IMR-90 (cell line): ENCODE measurements at regions not wholly inside any gene's neighbourhood (a gene's known extent, or its start where the extent isn't known, plus 50 kb on each side); places are given as distances from the start of the nearest gene placed in this dataset.

Source experiments
- ATAC-seq: fragments of 200-7000 bp; cut with Tn5 transposase; 2 replicates; pipeline ENCODE4 v1.9.1; 2020; ENCODE audit warnings: low read depth, mild to moderate bottlenecking, moderate library complexity
- BruUV-seq: library from RNA; stranded (reverse); fragments of 400-500 nt; replicated peaks from 2 replicates; lab custom pipeline; 2021; lab: Mats Ljungman, UMichigan
- CTCF ChIA-PET: fragments of 300-600 bp; formaldehyde crosslinking; extraction: SDS; loops from one replicate; lab custom pipeline; 2021; ENCODE audit warnings: antibody characterized with exemption; lab: Yijun Ruan, JAX
- POLR2A ChIA-PET: fragments of 300-600 bp; sonication (Branson Sonifier 250); formaldehyde crosslinking; loops from one replicate; lab custom pipeline; 2022; ENCODE audit warnings: antibody characterized with exemption; ENCODE audit not compliant: unreplicated experiment; lab: Charles Lee
- DNase-seq: peaks from one replicate; pipeline ENCODE4 v3.0.0; 2013
- H2AFZ ChIP-seq: replicated peaks from 2 replicates; pipeline ENCODE3; 2013; ENCODE audit warnings: low read length, mild to moderate bottlenecking; ENCODE audit not compliant: poor library complexity
- H2AK5ac ChIP-seq: 2 replicates; pipeline ENCODE4 v1.6.1; 2013; ENCODE audit warnings: low read depth, low read length, inconsistent platforms
- H2AK9ac ChIP-seq: replicated peaks from 2 replicates; pipeline ENCODE3; 2013; ENCODE audit warnings: mild to moderate bottlenecking, low read depth, low read length, moderate library complexity; ENCODE audit not compliant: poor library complexity
- H2BK120ac ChIP-seq: 2 replicates; pipeline ENCODE4 v1.6.1; 2013; ENCODE audit warnings: low read depth, low read length, inconsistent platforms
- H2BK15ac ChIP-seq: 3 replicates; pipeline ENCODE4 v1.6.1; 2013; ENCODE audit warnings: low read depth, low read length, inconsistent platforms
- H2BK20ac ChIP-seq: 2 replicates; pipeline ENCODE4 v1.6.1; 2013; ENCODE audit warnings: low read depth, mild to moderate bottlenecking, inconsistent platforms, low read length, moderate library complexity
- H2BK5ac ChIP-seq: 2 replicates; pipeline ENCODE4 v1.6.1; 2013; ENCODE audit warnings: mild to moderate bottlenecking, low read depth, low read length, inconsistent platforms; ENCODE audit not compliant: poor library complexity, severe bottlenecking
- H3K14ac ChIP-seq: replicated peaks from 2 replicates; pipeline ENCODE4 v1.6.1; 2013; ENCODE audit warnings: low read depth, low read length, inconsistent platforms
- H3K18ac ChIP-seq: 2 replicates; pipeline ENCODE4 v1.6.1; 2013; ENCODE audit warnings: low read depth, low read length, control low read depth
- H3K23ac ChIP-seq: 2 replicates; pipeline ENCODE4 v1.6.1; 2013; ENCODE audit warnings: low read depth, low read length, inconsistent platforms
- H3K27ac ChIP-seq: 2 replicates; pipeline ENCODE4 v1.5.1; 2013; ENCODE audit warnings: mild to moderate bottlenecking, control low read depth, low read length; ENCODE audit not compliant: insufficient read depth
- H3K27me3 ChIP-seq: 2 replicates; pipeline ENCODE4 v1.6.1; 2013; ENCODE audit warnings: low read length; ENCODE audit not compliant: control insufficient read depth, insufficient read depth
- H3K36me3 ChIP-seq: 2 replicates; pipeline ENCODE4 v1.6.1; 2013; ENCODE audit warnings: low read length, mixed read lengths; ENCODE audit not compliant: control insufficient read depth, insufficient read depth
- H3K4ac ChIP-seq: 2 replicates; pipeline ENCODE4 v1.6.1; 2013; ENCODE audit warnings: low read depth, low read length, inconsistent platforms
- H3K4me1 ChIP-seq: 2 replicates; pipeline ENCODE4 v1.6.1; 2013; ENCODE audit warnings: low read length, mixed read lengths; ENCODE audit not compliant: control insufficient read depth, insufficient read depth
- H3K4me2 ChIP-seq: 2 replicates; pipeline ENCODE4 v1.6.1; 2013; ENCODE audit warnings: low read depth, mild to moderate bottlenecking, control low read depth, low read length, moderate library complexity
- H3K4me3 ChIP-seq: 2 replicates; pipeline ENCODE4 v1.5.1; 2013; ENCODE audit warnings: low read depth, mild to moderate bottlenecking, control low read depth, low read length, moderate library complexity; ENCODE audit not compliant: insufficient read depth
- H3K56ac ChIP-seq: 2 replicates; pipeline ENCODE4 v1.6.1; 2013; ENCODE audit warnings: low read length, inconsistent platforms; ENCODE audit not compliant: insufficient read depth; ENCODE audit errors: extremely low read depth
- H3K79me1 ChIP-seq, 2 experiments: 2 replicates each; pipeline ENCODE4 v1.6.1; 2013; ENCODE audit warnings: low read length in 2 of 2, inconsistent platforms in 1 of 2, low read depth in 1 of 2
- H3K9ac ChIP-seq: 2 replicates; pipeline ENCODE4 v1.6.1; 2013; ENCODE audit warnings: low read depth, low read length, control low read depth
- H3K9me1 ChIP-seq: 2 replicates; pipeline ENCODE4 v1.6.1; 2013; ENCODE audit warnings: low read length, inconsistent platforms; ENCODE audit not compliant: insufficient read depth
- H3K9me3 ChIP-seq: 2 replicates; pipeline ENCODE4 v1.6.1; 2013; ENCODE audit warnings: low read length; ENCODE audit not compliant: control insufficient read depth, insufficient read depth
- H4K20me1 ChIP-seq: 2 replicates; pipeline ENCODE4 v1.6.1; 2013; ENCODE audit warnings: low read length, inconsistent platforms; ENCODE audit not compliant: insufficient read depth
- H4K5ac ChIP-seq: 2 replicates; pipeline ENCODE4 v1.6.1; 2013; ENCODE audit warnings: mild to moderate bottlenecking, low read depth, low read length, control low read depth
- H4K8ac ChIP-seq, 2 experiments: 2 replicates each; pipeline ENCODE4 v1.6.1; 2013; ENCODE audit warnings: low read depth in 2 of 2, low read length in 2 of 2, control low read depth in 1 of 2, inconsistent platforms in 1 of 2
- H4K91ac ChIP-seq: 2 replicates; pipeline ENCODE4 v1.6.1; 2013; ENCODE audit warnings: low read depth, low read length, inconsistent platforms; ENCODE audit not compliant: insufficient read depth
- BHLHE40 ChIP-seq: fragments of 150-350 bp; IDR thresholded peaks from 2 replicates; pipeline ENCODE4 v1.6.1; 2016; ENCODE audit warnings: mild to moderate bottlenecking, low read depth, low read length
- CEBPB ChIP-seq: IDR thresholded peaks from 2 replicates; pipeline ENCODE4 v1.6.1; 2012; ENCODE audit warnings: low read depth, low read length, improper control_type of control experiment
- CHD1 ChIP-seq: IDR thresholded peaks from 2 replicates; pipeline ENCODE4 v1.6.1; 2012; ENCODE audit warnings: low read depth, low read length, improper control_type of control experiment
- FOS ChIP-seq: fragments of 150-350 bp; IDR thresholded peaks from 2 replicates; pipeline ENCODE4 v1.6.1; 2016; ENCODE audit warnings: low read depth, low read length
- MXI1 ChIP-seq: IDR thresholded peaks from 2 replicates; pipeline ENCODE4 v1.6.1; 2012; ENCODE audit warnings: low read depth, mild to moderate bottlenecking, low read length, moderate library complexity, borderline replicate concordance
- RCOR1 ChIP-seq: IDR thresholded peaks from 2 replicates; pipeline ENCODE4 v1.6.1; 2012; ENCODE audit warnings: mild to moderate bottlenecking, low read length, improper control_type of control experiment; ENCODE audit not compliant: insufficient replicate concordance
- WGBS, 2 experiments: methylation state at CpG; one replicate each; pipeline versions ENCODE4 v1.1.5 to v1.1.7; 2013; ENCODE audit warnings: missing lambda C conversion rate in 2 of 2; ENCODE audit not compliant: insufficient read length in 1 of 2; ENCODE audit errors: extremely low coverage in 2 of 2; 5-methylcytosine and 5-hydroxymethylcytosine counted together
- dilution Hi-C: fragments of 300-500 bp; cut with HindIII; formaldehyde crosslinking; loops from one replicate; pipeline ENCODE4 v1.14.3; 2018; ENCODE audit warnings: low sequenced_read_pairs; ENCODE audit not compliant: unreplicated experiment
- in situ Hi-C: fragments of 300-500 bp; cut with MboI; formaldehyde crosslinking; loops from 3 replicates; pipeline ENCODE4 v1.14.3; 2019; ENCODE audit warnings: low sequenced_read_pairs, inconsistent platforms, mixed read lengths
- intact Hi-C: fragments of 100-400 bp; cut with micrococcal nuclease; formaldehyde crosslinking; loops from 2 replicates; pipeline ENCODE4 v1.10.0; 2022
- TF ChIP-seq, protein P1 (sequence below): fragments of 150-350 bp; IDR thresholded peaks from 2 replicates; pipeline ENCODE4 v1.6.1; 2017; ENCODE audit warnings: mild to moderate bottlenecking, antibody characterized with exemption, low read length, low read depth

GRCh38 chr1:170604889-170605288 is 59.0 kb upstream of the PRRX1 start:
- in situ Hi-C loops (no loop called here), intact Hi-C loops (no loop called here), dilution Hi-C loops (no loop called here)
- 0 out of 2 replicates have a peak, but pooled peaks cover 2% of the 10 kb centered on the region for H3K4me1 ChIP-seq
- H3K9ac ChIP-seq, result no peak overlapping the region
- H3K14ac ChIP-seq, result no peak overlapping the region
- H3K4me2 ChIP-seq, result no peak overlapping the region
- CTCF ChIA-PET, result no interaction called here
- DNase-seq, result no peak
- no TSS peak for BruUV-seq
- no peaks in the 10 kb centered on the region for H3K27me3 ChIP-seq
- no peak for ATAC-seq
- no peak overlapping the region for H3K56ac ChIP-seq
- H3K18ac ChIP-seq, result no peak overlapping the region
- H2AK9ac ChIP-seq, result no peak overlapping the region
- peaks cover 4% of the 10 kb centered on the region for H3K9me3 ChIP-seq
- H3K4ac ChIP-seq, result no peak overlapping the region
- H4K20me1 ChIP-seq, result no peaks in the 10 kb centered on the region
- no peak overlapping the region for H4K91ac ChIP-seq
- no peaks in the 10 kb centered on the region for H3K9me1 ChIP-seq
- H2BK5ac ChIP-seq, result no peak overlapping the region
- H2BK120ac ChIP-seq, result no peak overlapping the region
- no peak overlapping the region for H3K27ac ChIP-seq
- WGBS, 2 experiments, result no CpG with 5 or more reads among the region's 4 CpGs
- POLR2A ChIA-PET, result no interaction called here
- no peak overlapping the region for H3K4me3 ChIP-seq
- no peak overlapping the region for H2BK15ac ChIP-seq
- no peak overlapping the region for H4K5ac ChIP-seq
- H4K8ac ChIP-seq, result no peak overlapping the region
- H3K23ac ChIP-seq, result no peak overlapping the region
- H3K79me1 ChIP-seq, result no peaks in the 10 kb centered on the region
- H2AK5ac ChIP-seq, result no peak overlapping the region
- TF ChIP-seq BHLHE40 (no peak), CHD1 (no peak), MXI1 (no peak), FOS (no peak), CEBPB (no peak), RCOR1 (no peak)
- TF ChIP-seq, protein P1, sequence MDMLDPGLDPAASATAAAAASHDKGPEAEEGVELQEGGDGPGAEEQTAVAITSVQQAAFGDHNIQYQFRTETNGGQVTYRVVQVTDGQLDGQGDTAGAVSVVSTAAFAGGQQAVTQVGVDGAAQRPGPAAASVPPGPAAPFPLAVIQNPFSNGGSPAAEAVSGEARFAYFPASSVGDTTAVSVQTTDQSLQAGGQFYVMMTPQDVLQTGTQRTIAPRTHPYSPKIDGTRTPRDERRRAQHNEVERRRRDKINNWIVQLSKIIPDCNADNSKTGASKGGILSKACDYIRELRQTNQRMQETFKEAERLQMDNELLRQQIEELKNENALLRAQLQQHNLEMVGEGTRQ, result no peak
- H3K36me3 ChIP-seq, result no peaks in the 10 kb centered on the region
- H2BK20ac ChIP-seq, result no peak overlapping the region
- H2AFZ ChIP-seq, result no peak overlapping the region
